Bronchial epithelial cell (primary cell): ENCODE measurements at regions not wholly inside any gene's neighbourhood (a gene's known extent, or its start where the extent isn't known, plus 50 kb on each side); places are given as distances from the start of the nearest gene placed in this dataset.
A peak's percentile ranks its signal among the peaks of the same experiment; 100 is the strongest.

Experiments used
- DNase-seq: peaks from one replicate; pipeline ENCODE4 v3.0.0-alpha.2; 2010; ENCODE audit warnings: low read depth
- FAIRE-seq: peaks from 2 replicates; lab custom pipeline; 2011; peaks lifted over from hg19 to GRCh38; lab: Jason Lieb, UNC
- H3K27me3 ChIP-seq: 2 replicates; pipeline ENCODE4 v1.5.1; 2011; ENCODE audit warnings: low read length; ENCODE audit not compliant: control insufficient read depth, insufficient read depth
- H3K36me3 ChIP-seq: 2 replicates; pipeline ENCODE4 v1.5.1; 2011; ENCODE audit warnings: low read length; ENCODE audit not compliant: control insufficient read depth, insufficient read depth
- H3K4me3 ChIP-seq: 2 replicates; pipeline ENCODE4 v1.5.1; 2011; ENCODE audit warnings: mild to moderate bottlenecking, low read depth, low read length, control low read depth
- CTCF ChIP-seq: IDR thresholded peaks from 2 replicates; pipeline ENCODE4 v1.5.1; 2011; ENCODE audit warnings: mild to moderate bottlenecking, moderate library complexity, low read length, control low read depth, inconsistent platforms; ENCODE audit not compliant: insufficient read depth, severe bottlenecking

GRCh38 chr14:97712471-97712870 lies 915.3 kb downstream of the VRK1 start:
- peak; percentile 74 for DNase-seq
- H3K4me3 ChIP-seq = no peak overlapping the region
- no peaks in the 10 kb centered on the region for H3K27me3 ChIP-seq
- FAIRE-seq = no peak
- TF ChIP-seq CTCF = no peak
- no peaks in the 10 kb centered on the region for H3K36me3 ChIP-seq

GRCh38 chr14:97713023-97713422 lies 915.8 kb downstream of the VRK1 start:
- H3K4me3 ChIP-seq = no peak overlapping the region
- no peaks in the 10 kb centered on the region for H3K36me3 ChIP-seq
- FAIRE-seq (no peak), DNase-seq (peak; percentile 100)
- TF ChIP-seq CTCF = no peak
- no peaks in the 10 kb centered on the region for H3K27me3 ChIP-seq

GRCh38 chr14:97718886-97719442 lies 921.8 kb downstream of the VRK1 start:
- no peak overlapping the region for H3K4me3 ChIP-seq
- FAIRE-seq = no peak
- H3K27me3 ChIP-seq = no peaks in the 10 kb centered on the region
- no peaks in the 10 kb centered on the region for H3K36me3 ChIP-seq
- no peak for TF ChIP-seq CTCF
- no peak for DNase-seq

- FAIRE-seq (no peak), DNase-seq (no peak)
- TF ChIP-seq CTCF = no peak
- Histone ChIP-seq H3K4me3 (no peak overlapping the region), H3K27me3 (no peaks in the 10 kb centered on the region), H3K36me3 (no peaks in the 10 kb centered on the region)
Observed at GRCh38 chr14:97719931-97720330, 922.7 kb downstream of the VRK1 start.

GRCh38 chr14:97723351-97723750 lies 926.2 kb downstream of the VRK1 start:
- H3K36me3 ChIP-seq = no peaks in the 10 kb centered on the region
- H3K27me3 ChIP-seq = no peaks in the 10 kb centered on the region
- TF ChIP-seq CTCF = no peak
- FAIRE-seq (no peak), DNase-seq (no peak)
- no peak overlapping the region for H3K4me3 ChIP-seq

- Histone ChIP-seq H3K4me3 (no peak overlapping the region), H3K36me3 (no peaks in the 10 kb centered on the region), H3K27me3 (no peaks in the 10 kb centered on the region)
- no peak for TF ChIP-seq CTCF
- DNase-seq = no peak
- FAIRE-seq = no peak
Observed at GRCh38 chr14:97723819-97724218, 926.6 kb downstream of the VRK1 start.
